ENCODE measurements at regions not wholly inside any gene's neighbourhood (a gene's known extent, or its start where the extent isn't known, plus 50 kb on each side); places are given as distances from the start of the nearest gene placed in this dataset.

DNA sequence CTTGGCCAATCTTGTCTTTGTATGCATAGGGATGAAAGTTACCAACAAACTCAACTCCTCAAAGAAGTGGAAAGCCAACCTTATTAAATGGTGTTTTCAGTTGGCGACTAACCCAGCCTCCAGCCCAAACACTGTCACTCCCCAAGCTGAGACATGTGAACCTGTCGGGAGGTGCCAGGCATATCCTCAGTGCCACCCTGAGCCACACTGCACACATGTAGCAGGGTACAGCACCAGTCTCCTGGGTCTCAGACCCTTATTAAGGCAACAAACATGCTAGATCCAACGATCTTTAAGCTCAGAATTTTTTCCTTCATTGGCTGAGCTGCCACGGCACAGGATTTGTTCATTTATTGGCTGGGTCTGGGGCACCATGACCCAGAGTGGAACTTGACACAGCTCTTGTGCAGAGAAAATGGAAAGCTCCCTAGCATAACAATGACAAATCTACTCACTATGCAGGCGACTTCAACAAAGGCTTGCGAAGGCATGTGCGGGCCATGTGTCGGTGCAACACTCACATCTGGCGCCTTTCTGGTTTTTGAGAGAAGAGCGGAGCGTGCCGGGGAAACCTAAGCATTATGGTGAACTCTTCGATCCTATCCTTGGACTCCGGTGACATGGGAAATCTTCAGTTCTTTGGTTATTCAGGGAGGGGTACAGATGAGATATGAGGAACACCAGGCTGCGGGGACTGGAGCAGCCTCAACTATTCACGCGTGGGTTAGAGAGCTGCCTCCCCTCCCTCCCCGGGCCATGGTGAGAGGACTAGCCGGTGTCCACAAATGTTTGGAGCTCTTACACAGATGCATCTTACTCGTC lies 190.1 kb downstream of the FAM43A start:
- H3K4me1 ChIP-seq (ENCODE audit: control insufficient read depth, insufficient read depth, low read length), result peaks cover 24% of the 10 kb centered on the region
- H3K4me3 ChIP-seq (ENCODE audit: low read depth, low read length), result no peak overlapping the region
- H3K36me3 ChIP-seq (ENCODE audit: control insufficient read depth, insufficient read depth, low read length), result no peaks in the 10 kb centered on the region
- no peaks in the 10 kb centered on the region for H3K9me3 ChIP-seq (ENCODE audit: control insufficient read depth, insufficient read depth, low read length)
- H3K27me3 ChIP-seq (ENCODE audit: control insufficient read depth, insufficient read depth, low read length), result no peaks in the 10 kb centered on the region
- no peak overlapping the region for H3K9ac ChIP-seq (ENCODE audit: low read depth, low read length)
- no peak overlapping the region for H3K27ac ChIP-seq (ENCODE audit: low read depth, low read length)

GRCh38 chr3:194876403-194877095 lies 190.9 kb downstream of the FAM43A start:
- Histone ChIP-seq H3K27ac (ENCODE audit: low read depth, low read length) (no peak overlapping the region), H3K4me1 (ENCODE audit: control insufficient read depth, insufficient read depth, low read length) (peaks cover 17% of the 10 kb centered on the region), H3K27me3 (ENCODE audit: control insufficient read depth, insufficient read depth, low read length) (no peaks in the 10 kb centered on the region)

DNA sequence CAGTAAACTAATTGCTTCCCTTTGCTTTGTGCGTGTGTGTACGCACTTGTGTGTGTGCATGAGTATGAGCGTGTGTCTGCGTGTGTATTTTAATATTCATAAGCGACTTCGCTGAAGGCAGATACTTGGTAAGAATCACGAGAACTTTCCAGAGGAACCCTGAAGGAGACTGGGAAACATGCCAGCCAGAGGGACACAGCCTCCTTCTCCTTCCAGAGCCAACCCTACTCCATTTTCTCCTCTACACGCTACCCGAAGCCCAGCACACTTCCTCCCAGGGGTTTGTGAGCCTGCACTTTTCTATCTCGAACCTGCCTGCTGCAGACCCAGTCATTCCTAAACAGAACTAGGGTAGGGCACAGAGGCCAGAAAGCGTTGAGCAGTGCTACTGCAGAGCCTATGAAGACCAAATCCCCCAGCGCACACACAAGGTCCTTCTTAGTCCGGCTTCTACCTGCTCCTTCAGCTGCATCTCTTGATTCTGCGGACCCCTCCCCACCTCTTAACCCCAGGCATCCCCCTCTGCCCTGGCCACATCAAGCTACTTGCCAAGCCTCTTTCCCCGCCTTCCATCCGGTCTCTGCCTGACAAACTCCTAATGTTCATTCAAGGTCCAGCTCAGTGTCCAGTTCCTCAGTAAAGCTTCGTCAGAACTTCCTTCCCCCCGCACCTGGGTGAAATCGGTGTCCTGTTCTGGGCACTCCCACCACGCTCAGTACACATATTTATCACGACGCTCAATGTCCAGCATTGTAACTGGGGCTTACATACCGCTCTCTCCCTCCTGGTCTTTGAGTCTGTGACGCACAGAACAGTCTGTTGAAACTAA lies 191.8 kb downstream of the FAM43A start:
- H3K27me3 ChIP-seq (ENCODE audit: control insufficient read depth, insufficient read depth, low read length), result no peaks in the 10 kb centered on the region
- H3K9me3 ChIP-seq (ENCODE audit: control insufficient read depth, insufficient read depth, low read length), result no peaks in the 10 kb centered on the region
- no peak overlapping the region for H3K4me3 ChIP-seq (ENCODE audit: low read depth, low read length)
- no peaks in the 10 kb centered on the region for H3K36me3 ChIP-seq (ENCODE audit: control insufficient read depth, insufficient read depth, low read length)
- H3K9ac ChIP-seq (ENCODE audit: low read depth, low read length), result no peak overlapping the region
- H3K27ac ChIP-seq (ENCODE audit: low read depth, low read length), result no peak overlapping the region
- peaks cover 7% of the 10 kb centered on the region for H3K4me1 ChIP-seq (ENCODE audit: control insufficient read depth, insufficient read depth, low read length)

More at GRCh38 chr3:194876403-194877095, 190.9 kb downstream of the FAM43A start:
- Histone ChIP-seq H3K36me3 (ENCODE audit: control insufficient read depth, insufficient read depth, low read length) (no peaks in the 10 kb centered on the region), H3K9ac (ENCODE audit: low read depth, low read length) (no peak overlapping the region), H3K9me3 (ENCODE audit: control insufficient read depth, insufficient read depth, low read length) (no peaks in the 10 kb centered on the region), H3K4me3 (ENCODE audit: low read depth, low read length) (no peak overlapping the region)

- Histone ChIP-seq H3K9me3 (ENCODE audit: control insufficient read depth, insufficient read depth, low read length) (no peaks in the 10 kb centered on the region; the same call in 1 of the 2 replicates), H3K36me3 (ENCODE audit: control insufficient read depth, insufficient read depth, low read length) (no peaks in the 10 kb centered on the region), H3K4me3 (ENCODE audit: low read depth, low read length) (no peak overlapping the region), H3K9ac (ENCODE audit: low read depth, low read length) (no peak overlapping the region), H3K27me3 (ENCODE audit: control insufficient read depth, insufficient read depth, low read length) (no peaks in the 10 kb centered on the region), H3K4me1 (ENCODE audit: control insufficient read depth, insufficient read depth, low read length) (no peaks in the 10 kb centered on the region), H3K27ac (ENCODE audit: low read depth, low read length) (no peak overlapping the region)
Measured at GRCh38 chr3:194879126-194879877, 193.6 kb downstream of the FAM43A start.

DNA sequence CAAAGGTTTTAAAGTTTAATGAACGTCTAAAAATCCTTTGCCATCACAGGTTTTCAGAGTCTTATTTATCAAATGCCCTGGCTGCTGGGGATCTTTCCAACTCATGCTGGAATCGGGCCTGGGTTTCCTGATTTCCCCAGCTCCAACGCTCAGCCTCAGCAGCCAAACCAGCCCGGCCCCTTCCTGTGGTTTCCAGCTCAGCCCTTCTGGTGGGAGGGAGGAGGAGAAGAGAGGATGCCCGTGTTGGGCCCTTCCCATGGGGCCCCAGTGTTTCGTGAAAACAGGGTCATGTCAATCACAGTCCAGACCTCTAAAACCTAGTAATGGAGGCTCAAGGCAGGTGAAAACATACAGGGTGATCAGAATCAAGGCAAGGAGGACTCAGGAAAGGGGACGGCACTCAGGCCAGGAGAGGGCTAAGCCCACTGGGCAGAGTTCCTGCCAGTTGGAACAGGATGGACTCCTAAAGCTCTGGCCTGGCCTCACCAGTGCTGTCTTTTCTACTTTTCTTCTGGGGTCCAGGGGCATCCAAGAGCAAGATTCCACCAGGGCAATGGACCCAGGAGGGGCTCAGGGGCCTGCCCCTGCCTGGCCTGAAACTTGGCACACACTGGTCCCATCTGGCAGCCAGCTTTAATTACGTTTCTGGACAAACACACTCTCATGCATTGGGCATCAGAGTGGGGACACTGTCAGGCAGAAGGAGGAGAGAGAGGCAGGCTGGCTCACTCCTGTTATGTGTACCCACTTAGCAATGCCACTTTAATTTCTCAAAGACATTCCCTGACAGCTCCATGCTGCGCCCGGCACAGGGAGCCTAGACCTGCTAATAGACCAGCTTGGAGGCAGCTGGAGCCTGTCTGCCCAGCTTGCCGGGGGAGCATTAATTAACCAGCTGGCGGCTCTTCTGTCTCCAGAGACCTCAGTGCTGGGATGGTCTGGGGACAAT lies 194.6 kb downstream of the FAM43A start:
- H3K9ac ChIP-seq (ENCODE audit: low read depth, low read length), result no peak overlapping the region
- H3K27ac ChIP-seq (ENCODE audit: low read depth, low read length), result no peak overlapping the region
- no peaks in the 10 kb centered on the region for H3K36me3 ChIP-seq (ENCODE audit: control insufficient read depth, insufficient read depth, low read length)
- no peaks in the 10 kb centered on the region; the same call in 1 of the 2 replicates for H3K9me3 ChIP-seq (ENCODE audit: control insufficient read depth, insufficient read depth, low read length)
- no peak overlapping the region for H3K4me3 ChIP-seq (ENCODE audit: low read depth, low read length)
- no peaks in the 10 kb centered on the region for H3K4me1 ChIP-seq (ENCODE audit: control insufficient read depth, insufficient read depth, low read length)
- no peaks in the 10 kb centered on the region for H3K27me3 ChIP-seq (ENCODE audit: control insufficient read depth, insufficient read depth, low read length)

GRCh38 chr3:194880940-194881925 lies 195.6 kb downstream of the FAM43A start:
- Histone ChIP-seq H3K4me1 (ENCODE audit: control insufficient read depth, insufficient read depth, low read length) (no peaks in the 10 kb centered on the region), H3K9me3 (ENCODE audit: control insufficient read depth, insufficient read depth, low read length) (no peaks in the 10 kb centered on the region; the same call in 1 of the 2 replicates), H3K27ac (ENCODE audit: low read depth, low read length) (no peak overlapping the region), H3K36me3 (ENCODE audit: control insufficient read depth, insufficient read depth, low read length) (no peaks in the 10 kb centered on the region), H3K4me3 (ENCODE audit: low read depth, low read length) (no peak overlapping the region), H3K9ac (ENCODE audit: low read depth, low read length) (no peak overlapping the region), H3K27me3 (ENCODE audit: control insufficient read depth, insufficient read depth, low read length) (no peaks in the 10 kb centered on the region)

GRCh38 chr3:194884649-194885315 lies 199.1 kb downstream of the FAM43A start:
- Histone ChIP-seq H3K9me3 (ENCODE audit: control insufficient read depth, insufficient read depth, low read length) (no peaks in the 10 kb centered on the region; the same call in 1 of the 2 replicates), H3K36me3 (ENCODE audit: control insufficient read depth, insufficient read depth, low read length) (no peaks in the 10 kb centered on the region), H3K9ac (ENCODE audit: low read depth, low read length) (no peak overlapping the region), H3K27ac (ENCODE audit: low read depth, low read length) (no peak overlapping the region), H3K4me3 (ENCODE audit: low read depth, low read length) (no peak overlapping the region), H3K4me1 (ENCODE audit: control insufficient read depth, insufficient read depth, low read length) (no peaks in the 10 kb centered on the region), H3K27me3 (ENCODE audit: control insufficient read depth, insufficient read depth, low read length) (no peaks in the 10 kb centered on the region)

DNA sequence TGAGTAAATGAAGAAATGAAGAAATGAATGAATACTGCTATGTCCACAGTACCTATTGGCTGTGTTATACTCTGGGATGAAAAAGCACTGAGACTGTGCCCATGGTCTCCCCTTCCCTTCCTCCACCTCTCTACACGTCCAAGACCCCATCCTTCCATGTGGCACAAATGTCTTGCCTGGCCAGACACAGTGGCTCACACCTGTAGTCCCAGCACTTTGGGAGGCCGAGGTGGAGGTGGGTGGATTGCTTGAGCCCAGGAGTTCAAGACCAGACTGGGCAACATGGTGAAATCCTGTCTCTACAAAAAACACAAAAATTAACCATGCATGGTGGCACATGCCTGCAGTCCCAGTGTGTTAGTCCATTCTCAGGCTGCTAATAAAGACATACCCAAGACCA lies 200.1 kb downstream of the FAM43A start:
- H3K27me3 ChIP-seq (ENCODE audit: control insufficient read depth, insufficient read depth, low read length), result no peaks in the 10 kb centered on the region
- H3K36me3 ChIP-seq (ENCODE audit: control insufficient read depth, insufficient read depth, low read length), result no peaks in the 10 kb centered on the region
- H3K4me3 ChIP-seq (ENCODE audit: low read depth, low read length), result no peak overlapping the region
- no peak overlapping the region for H3K9ac ChIP-seq (ENCODE audit: low read depth, low read length)
- no peaks in the 10 kb centered on the region for H3K4me1 ChIP-seq (ENCODE audit: control insufficient read depth, insufficient read depth, low read length)
- no peaks in the 10 kb centered on the region; the same call in 1 of the 2 replicates for H3K9me3 ChIP-seq (ENCODE audit: control insufficient read depth, insufficient read depth, low read length)
- no peak overlapping the region for H3K27ac ChIP-seq (ENCODE audit: low read depth, low read length)
